ENCODE measurements at regions not wholly inside any gene's neighbourhood (a gene's known extent, or its start where the extent isn't known, plus 50 kb on each side); places are given as distances from the start of the nearest gene placed in this dataset.
A peak's percentile ranks its signal among the peaks of the same experiment; 100 is the strongest.

- DNase-seq, result no peak
- H3K4me3 ChIP-seq, result no peak overlapping the region
- no peak for ATAC-seq
- peaks cover 18 to 24% of the 10 kb centered on the region in 2 donors for H3K4me1 ChIP-seq
- TF ChIP-seq, protein P1, sequence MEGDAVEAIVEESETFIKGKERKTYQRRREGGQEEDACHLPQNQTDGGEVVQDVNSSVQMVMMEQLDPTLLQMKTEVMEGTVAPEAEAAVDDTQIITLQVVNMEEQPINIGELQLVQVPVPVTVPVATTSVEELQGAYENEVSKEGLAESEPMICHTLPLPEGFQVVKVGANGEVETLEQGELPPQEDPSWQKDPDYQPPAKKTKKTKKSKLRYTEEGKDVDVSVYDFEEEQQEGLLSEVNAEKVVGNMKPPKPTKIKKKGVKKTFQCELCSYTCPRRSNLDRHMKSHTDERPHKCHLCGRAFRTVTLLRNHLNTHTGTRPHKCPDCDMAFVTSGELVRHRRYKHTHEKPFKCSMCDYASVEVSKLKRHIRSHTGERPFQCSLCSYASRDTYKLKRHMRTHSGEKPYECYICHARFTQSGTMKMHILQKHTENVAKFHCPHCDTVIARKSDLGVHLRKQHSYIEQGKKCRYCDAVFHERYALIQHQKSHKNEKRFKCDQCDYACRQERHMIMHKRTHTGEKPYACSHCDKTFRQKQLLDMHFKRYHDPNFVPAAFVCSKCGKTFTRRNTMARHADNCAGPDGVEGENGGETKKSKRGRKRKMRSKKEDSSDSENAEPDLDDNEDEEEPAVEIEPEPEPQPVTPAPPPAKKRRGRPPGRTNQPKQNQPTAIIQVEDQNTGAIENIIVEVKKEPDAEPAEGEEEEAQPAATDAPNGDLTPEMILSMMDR (IDR thresholded peaks at IDR 0.05 in 4 of 5, conservative IDR thresholded peaks at IDR 0.05 in 1 of 5), result no peak
- no peak for TF ChIP-seq POLR2A (IDR thresholded peaks at IDR 0.05)
- no peaks in the 10 kb centered on the region for H3K9me3 ChIP-seq
- no peaks in the 10 kb centered on the region for H3K36me3 ChIP-seq
- in situ Hi-C loops (cut with MboI; ENCODE audit: low sequenced_read_pairs in 4 of 4) (no loop called here), intact Hi-C loops (cut with DNase I; ENCODE audit: low total_unique reads) (no loop called here)
- H3K27me3 ChIP-seq, result no peaks in the 10 kb centered on the region
- H3K27ac ChIP-seq, result no peak overlapping the region
Measured at GRCh38 chr2:240377366-240377765, 58.1 kb upstream of the GPC1 start.

GRCh38 chr2:240379089-240379636 is 56.3 kb upstream of the GPC1 start:
- intact Hi-C loops (cut with DNase I; ENCODE audit: low total_unique reads) (no loop called here), in situ Hi-C loops (cut with MboI; ENCODE audit: low sequenced_read_pairs in 4 of 4) (no loop called here)
- ATAC-seq, result no peak
- Histone ChIP-seq H3K4me1 (peaks cover 8 to 15% of the 10 kb centered on the region in 2 donors), H3K9me3 (no peaks in the 10 kb centered on the region), H3K27me3 (no peaks in the 10 kb centered on the region), H3K27ac (no peak overlapping the region), H3K4me3 (no peak overlapping the region), H3K36me3 (no peaks in the 10 kb centered on the region)
- DNase-seq, result no peak
- TF ChIP-seq POLR2A (IDR thresholded peaks at IDR 0.05), result no peak

GRCh38 chr2:240383099-240383758 is 52.2 kb upstream of the GPC1 start:
- H3K27me3 ChIP-seq, result no peaks in the 10 kb centered on the region
- in situ Hi-C loops (cut with MboI; ENCODE audit: low sequenced_read_pairs in 4 of 4) (no loop called here), intact Hi-C loops (cut with DNase I; ENCODE audit: low total_unique reads) (no loop called here)
- no peak for TF ChIP-seq POLR2A (IDR thresholded peaks at IDR 0.05)
- TF ChIP-seq, protein P1 (IDR thresholded peaks at IDR 0.05 in 4 of 5, conservative IDR thresholded peaks at IDR 0.05 in 1 of 5), result no peak
- H3K36me3 ChIP-seq, result no peaks in the 10 kb centered on the region
- H3K9me3 ChIP-seq, result no peaks in the 10 kb centered on the region
- peaks cover 21 to 22% of the 10 kb centered on the region in 2 donors for H3K4me1 ChIP-seq
- ATAC-seq, result no peak
- H3K4me3 ChIP-seq, result no peak overlapping the region
- no peak for DNase-seq
- H3K27ac ChIP-seq, result no peak overlapping the region

DNA sequence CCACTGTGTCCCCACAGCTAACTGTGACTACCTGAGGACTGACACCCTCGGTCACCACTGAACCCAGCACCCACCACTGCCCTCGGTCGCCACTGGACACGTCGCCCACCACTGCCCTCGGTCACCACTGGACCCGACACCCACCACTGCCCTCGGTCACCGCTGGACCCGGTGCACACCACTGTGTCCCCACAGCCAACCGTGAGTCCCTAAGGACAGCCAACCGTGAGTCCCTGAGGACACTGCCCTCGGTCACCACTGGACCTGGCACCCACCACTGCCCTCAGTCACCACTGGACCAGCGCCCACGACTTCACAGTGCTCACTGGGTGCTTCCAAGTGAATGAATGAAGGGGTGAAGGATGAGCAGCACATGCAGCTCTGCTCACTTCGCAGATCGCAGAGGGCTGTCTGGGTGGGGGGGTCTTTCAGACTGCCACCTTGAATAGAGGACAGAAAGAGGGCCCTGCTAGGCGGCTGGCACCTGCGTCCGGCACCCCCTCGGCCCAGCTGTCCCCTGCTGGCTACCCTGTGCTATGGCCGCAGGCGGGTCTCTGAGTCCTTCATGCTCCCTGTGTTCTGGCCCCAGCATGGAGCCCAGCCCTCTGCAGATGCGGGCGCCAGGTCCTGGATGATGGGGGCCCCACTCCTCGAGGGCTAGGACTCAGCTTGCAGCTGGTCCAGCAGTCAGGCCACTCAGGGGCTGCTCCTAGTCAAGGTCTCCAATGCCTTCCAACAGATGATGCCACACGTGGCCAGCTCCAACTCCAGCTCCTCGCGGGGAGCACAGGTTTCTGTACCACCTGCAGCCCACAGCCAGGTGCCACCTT is 51.4 kb upstream of the GPC1 start:
- Histone ChIP-seq H3K27me3 (no peaks in the 10 kb centered on the region), H3K27ac (no peak overlapping the region), H3K4me1 (peaks cover 21 to 22% of the 10 kb centered on the region in 2 donors), H3K9me3 (no peaks in the 10 kb centered on the region), H3K36me3 (no peaks in the 10 kb centered on the region), H3K4me3 (no peak overlapping the region)
- ATAC-seq, result no peak
- intact Hi-C loops (cut with DNase I; ENCODE audit: low total_unique reads) (no loop called here), in situ Hi-C loops (cut with MboI; ENCODE audit: low sequenced_read_pairs in 4 of 4) (no loop called here)
- peak in 1 of 2 donors; percentile 46 for DNase-seq
- TF ChIP-seq POLR2A (IDR thresholded peaks at IDR 0.05), result no peak
- TF ChIP-seq, protein P1 (IDR thresholded peaks at IDR 0.05 in 4 of 5, conservative IDR thresholded peaks at IDR 0.05 in 1 of 5), result peak in 1 of 5 experiments; percentile 12

Measured in gastrocnemius medialis (tissue), 4 donors.